GM18502 (cell line): ENCODE measurements at regions not wholly inside any gene's neighbourhood (a gene's known extent, or its start where the extent isn't known, plus 50 kb on each side); places are given as distances from the start of the nearest gene placed in this dataset.
A peak's percentile ranks its signal among the peaks of the same experiment; 100 is the strongest.

Experiments used
- ATAC-seq: cut with Tn5 transposase; IDR thresholded peaks from one replicate; pipeline ENCODE4 v1.9.1; 2021; ENCODE audit warnings: mild to moderate bottlenecking; ENCODE audit not compliant: unreplicated experiment, poor library complexity

- ATAC-seq: no peak
Observed at GRCh38 chr4:153940916-153941315, 152.0 kb upstream of the SFRP2 start.

- no peak for ATAC-seq
Observed at GRCh38 chr4:153939570-153939969, 150.7 kb upstream of the SFRP2 start.

- ATAC-seq: no peak
Observed at GRCh38 chr4:153938994-153939393, 150.1 kb upstream of the SFRP2 start.

- no peak for ATAC-seq
Observed at GRCh38 chr4:153937289-153937688, 148.4 kb upstream of the SFRP2 start.

GRCh38 chr4:153936121-153936520 is 147.2 kb upstream of the SFRP2 start:
- no peak for ATAC-seq

GRCh38 chr4:153934688-153935017 is 145.8 kb upstream of the SFRP2 start:
- no peak for ATAC-seq

GRCh38 chr4:153933915-153934687 is 145.2 kb upstream of the SFRP2 start:
- ATAC-seq: no peak

GRCh38 chr4:153931804-153932203 is 142.9 kb upstream of the SFRP2 start:
- ATAC-seq: no peak

- no peak for ATAC-seq
Observed at GRCh38 chr4:153929675-153930074, 140.8 kb upstream of the SFRP2 start.

GRCh38 chr4:153927451-153927850 is 138.6 kb upstream of the SFRP2 start:
- ATAC-seq: no peak

- no peak for ATAC-seq
Observed at GRCh38 chr4:153922148-153922547, 133.3 kb upstream of the SFRP2 start.

- ATAC-seq: no peak
Observed at GRCh38 chr4:153919667-153920066, 130.8 kb upstream of the SFRP2 start.

GRCh38 chr4:153916273-153916755 is 127.4 kb upstream of the SFRP2 start:
- ATAC-seq: peak; percentile 97

GRCh38 chr4:153912301-153912700 is 123.4 kb upstream of the SFRP2 start:
- ATAC-seq: no peak

GRCh38 chr4:153909672-153910071 is 120.8 kb upstream of the SFRP2 start:
- no peak for ATAC-seq

- no peak for ATAC-seq
Observed at GRCh38 chr4:153906231-153906630, 117.3 kb upstream of the SFRP2 start.

GRCh38 chr4:153905231-153905630 is 116.3 kb upstream of the SFRP2 start:
- ATAC-seq: no peak

- ATAC-seq: no peak
Observed at GRCh38 chr4:153904011-153904410, 115.1 kb upstream of the SFRP2 start.

- no peak for ATAC-seq
Observed at GRCh38 chr4:153901220-153901619, 112.3 kb upstream of the SFRP2 start.

- no peak for ATAC-seq
Observed at GRCh38 chr4:153900426-153900825, 111.5 kb upstream of the SFRP2 start.

GRCh38 chr4:153890761-153891160 is 101.9 kb upstream of the SFRP2 start:
- no peak for ATAC-seq

- no peak for ATAC-seq
Observed at GRCh38 chr4:153887217-153887616, 98.3 kb upstream of the SFRP2 start.
